Lung microvascular endothelial cell (primary cell): ENCODE measurements at regions not wholly inside any gene's neighbourhood (a gene's known extent, or its start where the extent isn't known, plus 50 kb on each side); places are given as distances from the start of the nearest gene placed in this dataset.

ENCODE experiments used
- DNase-seq, 2 donors: peaks; one replicate each; pipeline versions ENCODE4 v3.0.0 to v3.0.0-alpha.2; 2010; ENCODE audit warnings: low read depth in 2 of 2

DNA sequence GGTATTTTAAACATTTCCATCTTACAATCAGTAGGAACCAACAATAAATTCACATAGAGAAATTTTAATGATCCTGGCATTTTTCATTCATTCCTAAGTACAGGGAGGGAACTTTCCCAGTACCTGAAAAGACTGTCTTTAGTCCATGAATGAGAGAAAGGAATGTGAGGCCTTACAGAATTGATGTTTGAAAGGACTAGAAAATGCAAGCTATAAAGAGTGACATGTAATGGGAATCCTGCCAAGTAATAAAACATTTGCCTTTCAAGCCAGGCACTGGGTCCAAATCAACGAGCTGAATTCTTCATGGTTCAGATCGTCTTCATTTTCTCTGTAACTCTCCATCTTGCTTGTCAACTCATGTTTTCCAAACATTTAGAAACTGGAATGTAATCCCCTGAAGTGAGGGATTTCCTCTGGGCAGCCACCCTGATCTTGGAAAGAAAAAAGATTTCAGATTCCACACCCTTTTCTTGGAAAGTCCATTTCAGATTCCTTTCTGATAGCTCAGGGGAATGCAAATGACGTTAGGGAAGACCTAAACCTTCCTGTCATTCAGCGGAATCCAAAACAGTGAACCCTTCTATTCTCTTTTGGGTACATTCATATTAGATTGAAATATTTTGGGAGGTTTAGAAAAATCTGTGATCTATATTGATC lies 315.8 kb downstream of the SH3GL2 start:
- DNase-seq: no peak

DNA sequence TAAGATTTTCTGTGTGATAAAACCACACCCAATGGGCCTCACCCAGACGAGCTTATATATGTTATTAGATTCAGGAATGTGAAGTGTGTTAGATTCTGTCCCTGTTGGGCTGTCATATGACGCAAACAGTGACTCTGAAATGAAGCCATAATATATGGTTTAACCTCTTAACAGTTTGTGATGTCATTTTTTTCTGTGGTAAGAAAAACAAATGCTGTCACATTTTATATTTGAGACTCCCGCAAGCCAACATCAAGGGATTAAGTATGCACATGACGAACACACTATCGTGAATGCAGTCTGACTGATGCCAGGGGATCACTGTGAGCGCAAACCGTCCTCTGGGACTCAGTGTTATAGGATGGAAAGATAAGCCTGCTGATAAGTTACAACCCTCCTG lies 321.7 kb downstream of the SH3GL2 start:
- no peak for DNase-seq

GRCh38 chr9:17905366-17905765 lies 326.5 kb downstream of the SH3GL2 start:
- no peak for DNase-seq

DNA sequence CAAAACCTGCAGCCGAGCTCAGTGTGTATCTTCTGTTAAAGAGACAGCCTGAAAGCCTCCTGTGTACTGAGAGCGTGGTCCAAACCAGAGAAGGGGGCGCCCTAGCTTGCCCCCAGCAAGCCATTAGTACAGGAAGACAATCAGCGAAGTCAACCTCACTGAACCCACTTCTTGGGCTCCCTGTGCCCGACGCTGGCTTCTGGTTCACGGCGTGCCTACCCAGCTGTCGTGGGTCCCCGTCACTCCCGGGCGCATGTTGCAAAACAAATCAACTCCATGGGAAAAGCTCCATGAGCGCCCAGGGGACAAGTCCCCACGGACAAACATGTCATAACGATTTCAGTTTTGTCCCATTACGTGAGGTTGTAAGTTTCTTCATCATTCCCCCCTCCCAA lies 326.9 kb downstream of the SH3GL2 start:
- no peak for DNase-seq

DNA sequence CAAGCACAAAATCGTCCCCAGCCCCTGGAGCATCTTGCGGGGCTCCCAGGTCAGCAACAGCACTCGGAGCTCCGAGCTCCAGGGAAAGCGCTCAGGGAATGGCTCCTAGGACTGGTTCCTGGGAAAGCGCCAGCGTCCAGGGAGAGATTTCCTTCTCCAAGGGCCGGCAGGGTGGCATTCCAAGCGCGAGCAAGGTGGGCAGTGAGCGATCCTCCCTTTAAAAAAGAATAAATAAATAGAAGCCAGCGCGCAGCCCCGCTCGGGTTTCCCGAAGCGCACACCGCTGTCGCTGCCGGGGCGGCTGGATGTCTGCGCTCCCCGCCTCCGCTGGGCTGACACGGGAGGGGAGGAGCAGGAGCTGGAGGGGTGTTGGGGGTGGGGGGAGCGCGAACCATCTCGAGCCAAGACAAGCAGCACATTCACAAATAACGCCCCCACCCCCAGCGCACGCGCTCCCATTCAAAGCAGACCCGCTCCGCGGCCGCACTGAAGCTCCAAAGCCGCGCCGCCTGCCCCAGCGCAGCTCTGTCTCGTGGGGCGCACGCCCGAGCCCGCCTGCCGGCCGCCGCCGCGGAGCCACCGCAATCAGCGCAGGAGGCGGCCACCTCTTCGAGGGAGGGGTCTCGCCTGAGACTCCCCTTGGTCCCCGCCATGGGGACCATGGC lies 327.4 kb downstream of the SH3GL2 start:
- DNase-seq: no peak

DNA sequence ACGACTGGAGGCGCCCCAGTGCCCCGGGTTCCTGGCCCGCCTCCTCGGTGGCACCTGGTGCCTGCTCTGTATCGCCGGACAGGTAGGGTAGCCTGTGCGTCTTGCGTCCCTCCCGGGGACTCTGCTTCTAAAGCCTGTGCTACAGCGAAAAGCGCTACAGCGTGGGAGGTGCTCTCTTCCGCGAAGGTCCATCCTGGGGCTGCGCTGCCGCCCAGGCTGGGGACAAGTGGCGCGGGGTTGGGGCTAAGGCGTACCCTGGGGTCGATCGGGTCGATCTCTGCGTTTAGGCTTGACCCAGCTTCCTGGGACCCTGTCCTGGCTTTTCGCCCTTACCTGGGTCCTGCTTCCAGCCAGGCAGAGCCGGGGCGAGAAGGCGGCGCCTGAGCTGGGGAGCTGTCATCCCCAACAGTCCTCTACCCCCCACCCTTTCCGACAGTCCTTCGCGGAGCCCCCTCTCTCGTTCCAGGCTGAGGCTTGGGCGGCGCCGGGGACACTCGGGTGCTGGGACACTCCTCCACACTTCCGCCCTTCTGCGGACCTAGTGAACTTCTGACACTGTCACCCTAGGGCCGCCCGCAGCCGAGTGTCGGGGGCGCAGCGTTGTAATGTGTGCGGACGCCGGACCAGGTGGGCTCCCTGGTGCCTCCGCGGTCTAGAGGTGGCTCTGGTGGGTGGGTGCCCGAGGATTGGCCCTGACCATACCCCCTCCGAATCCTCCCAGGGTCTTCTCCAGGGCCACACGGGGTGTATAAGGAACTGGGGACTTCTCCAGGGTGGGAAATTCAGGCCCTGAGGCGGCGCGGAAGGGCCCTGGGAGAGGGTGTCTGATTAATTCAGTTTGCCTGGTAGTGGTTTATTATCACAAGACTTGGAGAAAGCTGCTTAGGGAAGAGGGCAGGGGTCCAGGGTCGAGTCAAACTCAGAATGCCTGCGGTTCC lies 328.2 kb downstream of the SH3GL2 start:
- no peak for DNase-seq

- no peak for DNase-seq
These were observed 329.1 kb downstream of the SH3GL2 start for GRCh38 chr9:17907779-17908508.

GRCh38 chr9:17926246-17926645 lies 347.4 kb downstream of the SH3GL2 start:
- DNase-seq: no peak

DNA sequence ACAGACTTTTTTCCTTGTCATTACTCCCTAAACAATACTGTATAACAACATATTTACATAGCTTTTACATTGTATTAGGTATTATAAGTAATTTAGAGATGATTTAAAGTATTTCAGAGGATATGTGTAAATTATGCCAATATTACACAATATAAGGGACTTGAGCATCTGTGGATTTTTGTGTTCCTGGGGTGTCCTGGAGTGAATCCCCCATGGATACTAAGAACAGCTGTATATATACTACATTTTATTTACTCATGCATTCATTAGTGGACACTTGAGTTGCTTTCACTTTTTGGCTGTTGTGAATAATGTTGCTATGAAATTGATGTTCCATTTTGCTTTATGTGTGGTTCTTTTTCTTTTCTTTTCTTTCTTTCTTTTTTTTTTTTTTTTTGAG lies 348.8 kb downstream of the SH3GL2 start:
- DNase-seq: no peak

DNA sequence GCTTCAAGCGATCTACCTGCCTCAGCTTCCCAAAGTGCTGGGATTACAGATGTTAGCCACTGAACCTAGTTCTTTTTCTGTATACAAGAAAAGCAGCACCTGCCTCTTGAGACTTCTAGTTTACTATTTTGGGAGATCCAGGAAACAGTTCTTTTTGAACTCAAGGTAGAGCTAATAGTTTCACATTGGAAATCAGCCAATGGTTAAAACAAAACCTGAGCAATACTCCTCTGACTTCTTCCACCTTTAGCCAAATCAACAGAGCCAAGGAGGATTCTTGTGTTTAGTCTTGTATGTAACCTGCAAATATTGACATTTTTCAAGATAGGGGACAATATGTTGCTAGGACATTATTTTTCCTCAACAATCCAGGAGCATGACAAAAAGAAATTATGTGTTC lies 349.4 kb downstream of the SH3GL2 start:
- DNase-seq: no peak

DNA sequence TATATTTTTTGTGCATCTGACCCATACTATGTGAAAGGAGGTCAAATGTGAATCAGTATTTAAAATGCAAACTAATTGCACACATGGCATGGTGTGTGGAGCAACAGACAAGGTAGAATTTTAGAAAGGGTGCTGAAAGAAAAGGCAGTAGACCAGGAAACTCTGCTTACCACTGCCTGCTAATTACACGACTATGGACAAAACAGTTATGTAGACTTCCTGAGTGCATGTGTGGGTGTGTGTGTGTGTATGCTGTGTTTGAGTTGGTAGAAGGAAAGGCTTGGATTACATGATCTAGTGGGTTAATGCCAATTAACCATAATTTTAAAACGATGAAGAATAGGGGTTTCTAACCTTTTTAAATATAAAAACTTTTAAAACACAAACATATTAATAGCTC lies 349.9 kb downstream of the SH3GL2 start:
- no peak for DNase-seq

DNA sequence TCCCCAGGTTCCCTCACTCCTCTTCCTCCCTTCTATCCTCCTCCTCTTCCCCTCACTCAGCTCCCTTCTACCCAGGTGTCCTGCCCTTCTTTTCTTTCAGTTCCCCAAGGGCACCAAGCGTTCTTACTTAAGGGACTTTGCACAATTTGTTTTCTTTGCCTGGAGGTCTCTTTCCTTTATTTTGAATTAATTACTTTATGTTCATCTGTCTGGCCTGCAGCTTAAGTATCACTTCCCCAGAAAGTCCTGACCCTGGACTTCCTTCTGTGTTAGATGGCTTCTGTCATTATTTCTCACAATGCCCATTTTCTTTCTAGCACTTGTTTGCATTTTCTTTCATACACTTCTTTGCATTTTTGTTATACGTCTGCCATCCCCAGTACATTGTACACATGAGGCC lies 350.6 kb downstream of the SH3GL2 start:
- DNase-seq: no peak

GRCh38 chr9:17930071-17930470 lies 351.2 kb downstream of the SH3GL2 start:
- no peak for DNase-seq

DNA sequence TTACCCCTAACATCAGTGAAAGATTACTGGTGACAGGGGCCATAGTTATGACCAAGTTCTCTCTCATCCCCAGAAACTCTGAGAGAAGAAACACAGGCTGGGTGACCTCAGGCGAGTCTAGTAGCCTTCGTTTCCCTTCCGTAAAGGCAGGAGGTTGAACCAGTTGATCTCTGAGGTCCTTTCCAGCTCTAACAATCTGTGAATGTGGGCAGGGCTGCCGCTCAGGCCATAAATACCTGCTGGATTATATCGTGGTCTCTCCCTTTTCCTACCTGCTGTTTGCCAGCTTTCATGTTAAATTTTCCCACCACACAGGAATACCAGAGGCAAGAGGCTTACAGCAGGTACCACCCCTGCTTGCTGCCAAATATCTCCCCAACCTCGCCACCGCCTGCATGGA lies 357.5 kb downstream of the SH3GL2 start:
- DNase-seq: no peak

- DNase-seq: no peak
These were observed 359.3 kb downstream of the SH3GL2 start for GRCh38 chr9:17938035-17938655.

DNA sequence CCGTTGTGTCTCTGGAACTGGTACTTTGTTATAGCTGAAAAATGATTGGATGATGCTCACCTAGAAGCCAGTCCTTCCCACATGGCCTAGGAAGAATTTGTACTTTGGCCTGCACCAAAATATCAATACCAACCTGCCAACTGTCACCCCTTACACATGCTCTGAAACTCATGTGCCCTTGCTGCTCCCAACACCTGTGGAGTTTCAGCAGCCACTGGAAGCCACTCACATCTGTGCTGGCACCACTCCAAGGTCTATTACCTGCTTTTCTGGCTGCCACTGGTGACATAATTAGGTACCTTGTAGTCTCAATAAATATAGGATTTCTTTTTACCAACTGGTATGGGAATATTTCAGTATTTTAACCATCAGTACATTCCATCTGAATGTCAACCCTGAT lies 363.6 kb downstream of the SH3GL2 start:
- DNase-seq: no peak

GRCh38 chr9:17955409-17955808 lies 376.5 kb downstream of the SH3GL2 start:
- DNase-seq: no peak

GRCh38 chr9:17958363-17958762 lies 379.5 kb downstream of the SH3GL2 start:
- DNase-seq: no peak

GRCh38 chr9:17962747-17963146 lies 383.9 kb downstream of the SH3GL2 start:
- DNase-seq: no peak

- no peak for DNase-seq
These were observed 384.6 kb downstream of the SH3GL2 start for GRCh38 chr9:17963498-17963897.

GRCh38 chr9:17967731-17968130 lies 388.9 kb downstream of the SH3GL2 start:
- DNase-seq: no peak
